HEK293 (cell line): ENCODE measurements at regions not wholly inside any gene's neighbourhood (a gene's known extent, or its start where the extent isn't known, plus 50 kb on each side); places are given as distances from the start of the nearest gene placed in this dataset.
A peak's percentile ranks its signal among the peaks of the same experiment; 100 is the strongest.

Source experiments
- CTCF ChIA-PET: fragments of 350-600 bp; formaldehyde crosslinking; extraction: SDS; loops from one replicate; lab custom pipeline; 2021; ENCODE audit warnings: antibody characterized with exemption; lab: Yijun Ruan, JAX
- POLR2A ChIA-PET: fragments of 300-600 bp; formaldehyde crosslinking; extraction: SDS; loops from one replicate; lab custom pipeline; 2020; ENCODE audit warnings: antibody characterized with exemption, inconsistent platforms; lab: Yijun Ruan, JAX
- H3K27ac ChIP-seq: fragments of 200-500 bp; sonication (Bioruptor generic); 2 replicates; pipeline ENCODE4 v1.5.1; 2014; ENCODE audit warnings: low read depth, low read length, control low read depth, inconsistent platforms; ENCODE audit errors: extremely low read depth
- H3K36me3 ChIP-seq, 2 experiments: fragments of 200-500 bp in 1 of 2; sonication (Bioruptor generic) in 1 of 2; 1 replicate in 1 of 2; 2 replicates in 1 of 2; pipeline ENCODE4 v1.5.1; 2014 to 2017; ENCODE audit warnings: inconsistent platforms in 2 of 2, low read length in 2 of 2; ENCODE audit not compliant: control insufficient read depth in 2 of 2, insufficient read depth in 1 of 2
- H3K4me1 ChIP-seq: fragments of 200-500 bp; sonication (Bioruptor generic); 2 replicates; pipeline ENCODE4 v1.5.1; 2014; ENCODE audit warnings: mild to moderate bottlenecking, low read length, inconsistent platforms; ENCODE audit not compliant: control insufficient read depth, insufficient read depth
- H3K4me3 ChIP-seq: 2 replicates; pipeline ENCODE4 v1.5.1; 2011; ENCODE audit warnings: low read depth, mild to moderate bottlenecking, control low read depth, low read length, moderate library complexity
- H3K9me3 ChIP-seq: fragments of 200-500 bp; sonication (Bioruptor generic); 2 replicates; pipeline ENCODE4 v1.5.1; 2014; ENCODE audit warnings: low read depth, low read length, inconsistent platforms; ENCODE audit not compliant: control insufficient read depth, insufficient read depth
- AEBP2 ChIP-seq: fragments of 450-650 bp; formaldehyde crosslinking; IDR thresholded peaks from 2 replicates; pipeline ENCODE4 v1.5.1; 2016; ENCODE audit warnings: missing biosample characterization, missing genetic modification characterization, borderline replicate concordance
- HOXD13 ChIP-seq: sonication (generic); formaldehyde crosslinking; IDR thresholded peaks from 2 replicates; pipeline ENCODE4 v1.8.0; 2022; ENCODE audit warnings: missing genetic modification reagents, borderline replicate concordance
- KLF17 ChIP-seq: fragments of 450-650 bp; formaldehyde crosslinking; IDR thresholded peaks from 2 replicates; pipeline ENCODE4 v1.5.1; 2016; ENCODE audit warnings: missing biosample characterization, missing genetic modification characterization
- PBX3 ChIP-seq: sonication (generic); formaldehyde crosslinking; IDR thresholded peaks from 2 replicates; pipeline ENCODE4 v1.8.1; 2022; ENCODE audit warnings: mild to moderate bottlenecking, moderate library complexity, missing genetic modification reagents
- TCF7L2 ChIP-seq: IDR thresholded peaks from 2 replicates; pipeline ENCODE4 v1.6.1; 2011; ENCODE audit warnings: low read depth, mild to moderate bottlenecking, inconsistent platforms, low read length, moderate library complexity, borderline replicate concordance
- ZFP37 ChIP-seq: fragments of 450-650 bp; formaldehyde crosslinking; IDR thresholded peaks from 2 replicates; pipeline ENCODE4 v1.5.1; 2016; ENCODE audit warnings: missing biosample characterization, missing genetic modification characterization
- ZNF133 ChIP-seq: fragments of 450-650 bp; formaldehyde crosslinking; IDR thresholded peaks from 2 replicates; pipeline ENCODE4 v1.5.1; 2016; ENCODE audit warnings: missing biosample characterization, missing genetic modification characterization
- ZNF202 ChIP-seq: fragments of 450-650 bp; formaldehyde crosslinking; IDR thresholded peaks from 2 replicates; pipeline ENCODE4 v1.5.1; 2016; ENCODE audit warnings: missing biosample characterization, missing genetic modification characterization, borderline replicate concordance
- ZNF23 ChIP-seq: fragments of 450-650 bp; formaldehyde crosslinking; IDR thresholded peaks from 2 replicates; pipeline ENCODE4 v1.5.1; 2016; ENCODE audit warnings: missing biosample characterization, missing genetic modification characterization, borderline replicate concordance
- ZNF280D ChIP-seq: fragments of 450-650 bp; formaldehyde crosslinking; IDR thresholded peaks from 2 replicates; pipeline ENCODE4 v1.5.1; 2016; ENCODE audit warnings: missing biosample characterization, missing genetic modification characterization
- ZNF416 ChIP-seq: fragments of 450-650 bp; formaldehyde crosslinking; IDR thresholded peaks from 2 replicates; pipeline ENCODE4 v1.5.1; 2016; ENCODE audit warnings: missing biosample characterization, missing genetic modification characterization
- ZNF76 ChIP-seq: fragments of 450-650 bp; formaldehyde crosslinking; IDR thresholded peaks from 2 replicates; pipeline ENCODE4; 2016; ENCODE audit warnings: low read depth, missing biosample characterization, missing genetic modification characterization, borderline replicate concordance
- ZNF785 ChIP-seq: fragments of 450-650 bp; formaldehyde crosslinking; IDR thresholded peaks from 2 replicates; pipeline ENCODE4 v1.5.1; 2016; ENCODE audit warnings: missing biosample characterization, missing genetic modification characterization
- TF ChIP-seq, protein P1 (sequence below): fragments of 450-650 bp; formaldehyde crosslinking; optimal IDR thresholded peaks from 2 replicates; pipeline ENCODE3; 2016; ENCODE audit warnings: missing biosample characterization, mild to moderate bottlenecking, missing genetic modification characterization
- TF ChIP-seq, protein P2 (sequence below): fragments of 450-650 bp; formaldehyde crosslinking; IDR thresholded peaks from 2 replicates; pipeline ENCODE4 v1.5.1; 2017; ENCODE audit warnings: missing biosample characterization, missing genetic modification characterization
- TF ChIP-seq, protein P3 (sequence below): fragments of 450-650 bp; formaldehyde crosslinking; IDR thresholded peaks from 2 replicates; pipeline ENCODE4 v1.5.1; 2017; ENCODE audit warnings: missing biosample characterization, missing genetic modification characterization

DNA sequence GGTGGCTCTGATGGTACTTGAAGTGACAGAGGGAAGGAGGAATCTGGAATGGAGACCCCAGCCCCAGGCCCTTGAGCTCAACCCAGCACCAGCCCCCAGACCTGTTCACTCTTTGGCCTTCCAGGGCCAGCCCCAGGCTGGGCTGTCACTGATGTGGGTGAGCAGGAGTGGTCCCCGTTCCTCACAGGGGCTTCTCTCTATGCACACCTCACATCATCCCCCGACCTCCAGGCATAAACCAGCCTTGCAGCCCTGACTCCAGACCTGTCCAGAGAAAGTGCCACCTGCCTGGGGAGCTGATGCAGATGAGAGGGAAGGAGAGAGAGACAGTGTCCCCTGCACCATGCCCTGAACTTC lies 182.6 kb upstream of the SDK2 start:
- no peak for TF ChIP-seq ZNF280D
- no peak for TF ChIP-seq ZNF416 (tag by site-specific recombination)
- no peak for TF ChIP-seq PBX3
- TF ChIP-seq, protein P1, sequence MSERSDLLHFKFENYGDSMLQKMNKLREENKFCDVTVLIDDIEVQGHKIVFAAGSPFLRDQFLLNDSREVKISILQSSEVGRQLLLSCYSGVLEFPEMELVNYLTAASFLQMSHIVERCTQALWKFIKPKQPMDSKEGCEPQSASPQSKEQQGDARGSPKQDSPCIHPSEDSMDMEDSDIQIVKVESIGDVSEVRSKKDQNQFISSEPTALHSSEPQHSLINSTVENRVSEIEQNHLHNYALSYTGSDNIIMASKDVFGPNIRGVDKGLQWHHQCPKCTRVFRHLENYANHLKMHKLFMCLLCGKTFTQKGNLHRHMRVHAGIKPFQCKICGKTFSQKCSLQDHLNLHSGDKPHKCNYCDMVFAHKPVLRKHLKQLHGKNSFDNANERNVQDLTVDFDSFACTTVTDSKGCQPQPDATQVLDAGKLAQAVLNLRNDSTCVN, result no peak
- TF ChIP-seq HOXD13 (CRISPR knock-in tag), result no peak
- no peak for TF ChIP-seq ZFP37 (tag by site-specific recombination)
- TF ChIP-seq ZNF133 (tag by site-specific recombination), result no peak
- TF ChIP-seq ZNF202, result no peak
- Histone ChIP-seq H3K27ac (no peak overlapping the region), H3K9me3 (no peaks in the 10 kb centered on the region), H3K36me3 (no peaks in the 10 kb centered on the region), H3K4me3 (no peak overlapping the region), H3K4me1 (peaks cover 3% of the 10 kb centered on the region)
- POLR2A ChIA-PET, result no interaction called here
- CTCF ChIA-PET, result interaction anchor here (0.6 kb wide), 1 partner anchor 445 kb away, joined by 4 read pairs; no protein-coding TSS in a partner anchor

DNA sequence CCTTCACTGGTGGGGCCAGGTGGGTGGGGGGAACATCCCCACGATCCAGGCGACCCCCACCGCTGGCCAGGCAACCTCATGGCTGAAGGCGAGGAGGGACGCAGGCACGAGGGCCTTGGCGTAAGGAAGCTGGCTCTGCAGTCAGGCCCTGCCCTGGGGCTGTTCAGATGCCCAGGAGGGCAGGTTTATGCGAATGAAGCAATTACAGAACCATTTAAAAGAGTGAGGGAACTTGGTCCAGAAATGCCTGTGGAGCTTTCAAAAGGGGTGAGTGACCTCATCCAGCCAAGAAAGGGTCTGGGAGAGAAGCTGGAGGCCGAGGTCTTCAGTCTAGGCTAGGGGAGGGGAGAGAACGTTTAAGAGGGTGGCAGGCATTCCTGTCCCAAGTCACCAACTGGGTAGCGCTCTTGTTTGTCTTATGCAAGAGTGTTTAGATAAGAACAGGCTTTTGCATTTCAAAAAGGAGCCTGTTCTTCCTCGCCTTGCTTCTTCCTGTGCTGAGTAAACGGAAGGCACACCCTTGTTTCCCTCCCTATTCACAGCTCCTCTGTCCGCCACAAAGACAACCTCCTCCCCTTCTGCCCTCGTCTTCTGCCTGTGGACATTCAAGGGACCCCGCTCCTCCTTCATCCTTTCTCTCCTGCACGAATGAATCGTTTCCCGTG lies 183.5 kb upstream of the SDK2 start:
- no peak overlapping the region for H3K27ac ChIP-seq
- CTCF ChIA-PET, result interaction anchor here (1.1 kb wide), 1 partner anchor 116 kb away, joined by 3 read pairs; no protein-coding TSS in a partner anchor
- H3K4me1 ChIP-seq, result peaks cover 3% of the 10 kb centered on the region

More for the DNA sequence above, 183.5 kb upstream of the SDK2 start:
- TF ChIP-seq ZNF785, result no peak
- no peak for TF ChIP-seq TCF7L2
- TF ChIP-seq AEBP2 (tag by site-specific recombination), result no peak
- no peak for TF ChIP-seq ZNF23 (tag by site-specific recombination)
- peak; percentile 75 for TF ChIP-seq KLF17 (tag by site-specific recombination)
- TF ChIP-seq, protein P2, sequence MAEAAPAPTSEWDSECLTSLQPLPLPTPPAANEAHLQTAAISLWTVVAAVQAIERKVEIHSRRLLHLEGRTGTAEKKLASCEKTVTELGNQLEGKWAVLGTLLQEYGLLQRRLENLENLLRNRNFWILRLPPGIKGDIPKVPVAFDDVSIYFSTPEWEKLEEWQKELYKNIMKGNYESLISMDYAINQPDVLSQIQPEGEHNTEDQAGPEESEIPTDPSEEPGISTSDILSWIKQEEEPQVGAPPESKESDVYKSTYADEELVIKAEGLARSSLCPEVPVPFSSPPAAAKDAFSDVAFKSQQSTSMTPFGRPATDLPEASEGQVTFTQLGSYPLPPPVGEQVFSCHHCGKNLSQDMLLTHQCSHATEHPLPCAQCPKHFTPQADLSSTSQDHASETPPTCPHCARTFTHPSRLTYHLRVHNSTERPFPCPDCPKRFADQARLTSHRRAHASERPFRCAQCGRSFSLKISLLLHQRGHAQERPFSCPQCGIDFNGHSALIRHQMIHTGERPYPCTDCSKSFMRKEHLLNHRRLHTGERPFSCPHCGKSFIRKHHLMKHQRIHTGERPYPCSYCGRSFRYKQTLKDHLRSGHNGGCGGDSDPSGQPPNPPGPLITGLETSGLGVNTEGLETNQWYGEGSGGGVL (tag by site-specific recombination), result peak; percentile 68
- TF ChIP-seq, protein P3, sequence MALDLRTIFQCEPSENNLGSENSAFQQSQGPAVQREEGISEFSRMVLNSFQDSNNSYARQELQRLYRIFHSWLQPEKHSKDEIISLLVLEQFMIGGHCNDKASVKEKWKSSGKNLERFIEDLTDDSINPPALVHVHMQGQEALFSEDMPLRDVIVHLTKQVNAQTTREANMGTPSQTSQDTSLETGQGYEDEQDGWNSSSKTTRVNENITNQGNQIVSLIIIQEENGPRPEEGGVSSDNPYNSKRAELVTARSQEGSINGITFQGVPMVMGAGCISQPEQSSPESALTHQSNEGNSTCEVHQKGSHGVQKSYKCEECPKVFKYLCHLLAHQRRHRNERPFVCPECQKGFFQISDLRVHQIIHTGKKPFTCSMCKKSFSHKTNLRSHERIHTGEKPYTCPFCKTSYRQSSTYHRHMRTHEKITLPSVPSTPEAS (tag by site-specific recombination), result no peak
- no peak for TF ChIP-seq ZNF76 (tag by site-specific recombination)
- TF ChIP-seq, all 188 proteins: peak for 2
- Histone ChIP-seq H3K9me3 (no peaks in the 10 kb centered on the region), H3K36me3 (no peaks in the 10 kb centered on the region), H3K4me3 (no peak overlapping the region)
- POLR2A ChIA-PET, result no interaction called here
